D721Med (cell line): ENCODE measurements at regions not wholly inside any gene's neighbourhood (a gene's known extent, or its start where the extent isn't known, plus 50 kb on each side); places are given as distances from the start of the nearest gene placed in this dataset.

ENCODE experiments used
- DNase-seq: peaks from one replicate; pipeline ENCODE4 v3.0.0; 2011; ENCODE audit warnings: low spot score; ENCODE audit not compliant: insufficient read length
- FAIRE-seq: peaks from 2 replicates; lab custom pipeline; 2011; peaks lifted over from hg19 to GRCh38; lab: Jason Lieb, UNC
- TF ChIP-seq, protein P1 (sequence below): IDR thresholded peaks from 2 replicates; pipeline ENCODE4 v1.5.1; 2012; ENCODE audit warnings: mild to moderate bottlenecking, control low read depth; ENCODE audit not compliant: insufficient read depth; ENCODE audit errors: missing control alignments

DNA sequence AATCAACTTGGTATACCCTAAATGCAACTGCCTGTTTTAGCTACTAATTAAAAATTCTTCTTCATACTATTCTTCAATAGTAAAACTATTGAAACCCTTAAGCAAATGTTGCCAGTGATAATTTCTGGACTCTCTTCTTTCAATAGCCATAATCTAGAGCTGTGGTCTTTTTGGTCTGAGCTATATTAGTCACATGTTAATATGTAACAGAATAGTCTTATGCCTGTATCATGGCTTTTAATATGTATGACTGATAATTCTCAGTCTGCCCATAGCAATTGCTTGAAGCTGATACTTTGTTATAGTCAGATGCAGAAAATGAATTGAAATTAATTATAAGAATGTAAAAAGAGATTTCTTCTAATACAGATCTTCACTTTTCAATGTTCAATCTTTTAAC is 1871.9 kb upstream of the CDH6 start:
- FAIRE-seq (no peak), DNase-seq (no peak)
- TF ChIP-seq, protein P1, sequence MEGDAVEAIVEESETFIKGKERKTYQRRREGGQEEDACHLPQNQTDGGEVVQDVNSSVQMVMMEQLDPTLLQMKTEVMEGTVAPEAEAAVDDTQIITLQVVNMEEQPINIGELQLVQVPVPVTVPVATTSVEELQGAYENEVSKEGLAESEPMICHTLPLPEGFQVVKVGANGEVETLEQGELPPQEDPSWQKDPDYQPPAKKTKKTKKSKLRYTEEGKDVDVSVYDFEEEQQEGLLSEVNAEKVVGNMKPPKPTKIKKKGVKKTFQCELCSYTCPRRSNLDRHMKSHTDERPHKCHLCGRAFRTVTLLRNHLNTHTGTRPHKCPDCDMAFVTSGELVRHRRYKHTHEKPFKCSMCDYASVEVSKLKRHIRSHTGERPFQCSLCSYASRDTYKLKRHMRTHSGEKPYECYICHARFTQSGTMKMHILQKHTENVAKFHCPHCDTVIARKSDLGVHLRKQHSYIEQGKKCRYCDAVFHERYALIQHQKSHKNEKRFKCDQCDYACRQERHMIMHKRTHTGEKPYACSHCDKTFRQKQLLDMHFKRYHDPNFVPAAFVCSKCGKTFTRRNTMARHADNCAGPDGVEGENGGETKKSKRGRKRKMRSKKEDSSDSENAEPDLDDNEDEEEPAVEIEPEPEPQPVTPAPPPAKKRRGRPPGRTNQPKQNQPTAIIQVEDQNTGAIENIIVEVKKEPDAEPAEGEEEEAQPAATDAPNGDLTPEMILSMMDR = no peak

DNA sequence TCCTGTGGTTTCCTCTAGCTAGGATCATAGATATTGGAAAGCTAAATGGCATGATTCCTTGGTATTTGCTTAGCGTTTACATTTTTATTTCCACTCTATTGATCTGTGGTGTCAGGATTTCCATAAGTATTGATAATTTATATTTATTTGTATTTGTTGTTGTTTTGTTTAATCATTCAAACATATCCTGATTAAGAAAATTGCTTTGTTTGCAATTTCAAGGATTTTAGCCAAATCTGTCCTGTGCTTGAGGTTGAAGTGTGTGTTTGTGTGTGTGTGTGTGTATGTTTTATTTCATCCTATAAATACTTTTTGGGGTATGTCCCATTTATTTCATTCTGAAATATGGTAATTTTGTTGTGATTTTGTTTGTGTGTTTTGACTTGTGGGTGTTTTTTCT is 1884.1 kb upstream of the CDH6 start:
- TF ChIP-seq, protein P1 = no peak
- DNase-seq (no peak), FAIRE-seq (no peak)

DNA sequence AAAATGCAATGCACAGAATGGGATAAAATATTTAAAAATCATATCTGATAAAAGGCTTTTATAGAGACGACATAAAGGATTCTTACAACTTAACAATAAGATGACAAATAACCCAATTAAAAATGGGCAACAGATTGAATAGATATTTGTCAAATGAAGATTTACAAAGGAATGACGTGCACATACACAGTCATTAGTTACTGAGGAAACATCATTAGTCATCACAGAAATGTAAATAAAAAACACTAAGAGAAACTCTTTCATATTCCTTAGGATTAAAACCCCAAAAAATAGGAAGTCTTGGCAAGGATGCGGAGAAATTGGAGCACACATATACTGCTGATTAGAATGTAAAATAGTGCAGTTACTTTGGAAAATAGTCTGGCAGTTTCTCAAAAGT is 1886.0 kb upstream of the CDH6 start:
- FAIRE-seq (no peak), DNase-seq (no peak)
- TF ChIP-seq, protein P1 = no peak

DNA sequence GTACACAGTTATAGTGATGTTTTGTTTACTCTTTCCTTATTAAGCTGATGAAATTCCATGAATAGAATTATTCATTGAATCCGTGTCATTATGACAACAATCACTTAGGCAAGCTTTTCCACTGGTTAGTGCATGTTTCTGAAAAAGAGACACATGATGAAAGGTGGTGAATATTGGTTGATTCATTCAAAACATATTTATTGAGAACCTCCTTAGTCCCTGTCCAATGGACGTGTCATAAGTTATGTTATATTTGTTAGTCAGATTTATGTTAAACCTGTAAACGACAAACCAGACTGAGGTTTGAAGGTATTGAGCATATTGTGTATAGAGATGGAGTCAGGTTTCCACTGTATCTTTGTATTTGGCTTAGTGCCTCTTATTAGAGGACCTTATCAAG is 1888.9 kb upstream of the CDH6 start:
- DNase-seq = no peak

DNA sequence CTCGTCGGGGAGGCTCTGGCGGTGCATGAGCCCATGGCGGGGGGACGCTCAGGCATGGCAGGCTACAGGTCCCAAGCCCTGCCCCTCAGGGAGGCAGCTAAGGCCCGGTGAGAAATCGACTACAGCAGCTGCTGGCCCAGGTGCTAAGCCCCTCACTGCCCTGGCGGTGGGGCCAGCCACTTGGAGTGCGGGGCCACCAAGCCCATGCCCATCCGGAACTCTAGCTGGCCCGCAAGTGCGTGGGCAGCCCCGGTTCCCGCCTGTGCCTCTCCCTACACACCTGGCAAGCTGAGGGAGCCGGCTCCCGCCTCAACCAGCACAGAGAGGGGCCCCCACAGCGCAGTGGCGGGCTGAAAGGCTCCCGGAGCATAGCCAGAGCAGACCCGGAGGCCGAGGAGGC is 1896.9 kb upstream of the CDH6 start:
- no peak for DNase-seq
- TF ChIP-seq, protein P1 = no peak
- no peak for FAIRE-seq

More for the DNA sequence above, 1888.9 kb upstream of the CDH6 start:
- peak; percentile 25 for FAIRE-seq
- TF ChIP-seq, protein P1 = no peak

DNA sequence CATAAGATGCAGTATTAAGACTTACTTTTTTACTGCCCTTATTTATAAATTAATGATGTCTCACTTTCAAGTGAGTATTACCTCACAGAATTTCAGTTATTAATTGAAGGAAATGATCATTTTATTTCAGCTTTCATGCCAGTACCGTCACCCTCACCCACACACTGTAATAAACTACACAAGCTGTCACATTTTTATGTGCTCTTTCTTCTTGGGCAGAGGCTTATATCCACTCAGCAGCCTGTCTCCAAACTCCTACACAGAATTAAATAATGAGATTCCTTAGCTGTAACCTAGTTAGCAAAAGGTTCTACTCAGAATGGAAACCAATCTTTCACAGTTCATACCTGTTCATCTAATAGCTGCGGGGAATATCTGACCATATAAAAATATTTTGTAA is 1915.8 kb upstream of the CDH6 start:
- FAIRE-seq (no peak), DNase-seq (no peak)
- TF ChIP-seq, protein P1 = no peak

DNA sequence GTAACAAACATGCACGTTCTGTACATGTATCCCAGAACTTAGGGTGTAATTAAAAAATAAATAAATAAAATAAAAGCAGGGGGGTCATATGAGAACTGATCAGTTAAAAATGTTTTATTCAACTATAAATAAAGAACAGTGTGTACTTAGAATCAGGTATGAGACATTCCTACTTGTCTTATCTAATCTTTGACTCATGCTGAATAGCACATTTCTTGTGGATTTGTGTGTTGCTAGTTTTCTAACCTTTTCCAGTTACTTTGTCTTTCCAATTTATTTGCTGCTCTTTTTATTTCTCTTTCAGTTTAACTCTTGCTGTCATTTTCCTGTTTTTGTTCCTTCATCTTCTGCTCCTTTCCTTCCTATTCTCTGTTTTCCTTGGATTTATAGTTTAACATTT is 1917.1 kb upstream of the CDH6 start:
- FAIRE-seq (no peak), DNase-seq (no peak)
- TF ChIP-seq, protein P1 = no peak
